ENCODE measurements at regions not wholly inside any gene's neighbourhood (a gene's known extent, or its start where the extent isn't known, plus 50 kb on each side); places are given as distances from the start of the nearest gene placed in this dataset.

GRCh38 chr5:154547551-154547950, 69.5 kb upstream of the HAND1 start:
- no peak for ATAC-seq
- 85 to 86% methylated on average over 1 of the region's 1 CpG for WGBS, 2 donors (ENCODE audit: low coverage in 1 of 2)

GRCh38 chr5:154546719-154547118, 68.7 kb upstream of the HAND1 start:
- Histone ChIP-seq H3K4me3 (no peak overlapping the region), H3K4me1 (no peaks in the 10 kb centered on the region), H3K27me3 (peaks cover 39% of the 10 kb centered on the region), H3K9me3 (no peaks in the 10 kb centered on the region), H3K27ac (no peak overlapping the region), H3K36me3 (no peaks in the 10 kb centered on the region)
- no peak for TF ChIP-seq EP300 (IDR thresholded peaks at IDR 0.05)
- no peak for TF ChIP-seq POLR2A (IDR thresholded peaks at IDR 0.05)
- TF ChIP-seq CTCF (IDR thresholded peaks at IDR 0.05): no peak
- TF ChIP-seq POLR2AphosphoS5 (IDR thresholded peaks at IDR 0.05): no peak
- 50 to 92% methylated on average over 2 to 4 of the region's 5 CpGs for WGBS, 2 donors (ENCODE audit: low coverage in 1 of 2)
- no peak for ATAC-seq

More at GRCh38 chr5:154547551-154547950, 69.5 kb upstream of the HAND1 start:
- Histone ChIP-seq H3K27me3 (peaks cover 30% of the 10 kb centered on the region), H3K4me3 (no peak overlapping the region), H3K27ac (no peak overlapping the region), H3K4me1 (no peaks in the 10 kb centered on the region), H3K36me3 (no peaks in the 10 kb centered on the region), H3K9me3 (no peaks in the 10 kb centered on the region)
- TF ChIP-seq POLR2A (IDR thresholded peaks at IDR 0.05) (no peak), POLR2AphosphoS5 (IDR thresholded peaks at IDR 0.05) (no peak), CTCF (IDR thresholded peaks at IDR 0.05) (no peak), EP300 (IDR thresholded peaks at IDR 0.05) (no peak)

- Histone ChIP-seq H3K27me3 (peaks cover 49% of the 10 kb centered on the region), H3K4me3 (no peak overlapping the region), H3K9me3 (no peaks in the 10 kb centered on the region), H3K27ac (no peak overlapping the region), H3K36me3 (no peaks in the 10 kb centered on the region), H3K4me1 (no peaks in the 10 kb centered on the region)
- no peak for TF ChIP-seq POLR2A (IDR thresholded peaks at IDR 0.05)
- no peak for TF ChIP-seq EP300 (IDR thresholded peaks at IDR 0.05)
- TF ChIP-seq CTCF (IDR thresholded peaks at IDR 0.05): no peak
- no peak for TF ChIP-seq POLR2AphosphoS5 (IDR thresholded peaks at IDR 0.05)
- 72 to 79% methylated on average over 3 of the region's 3 CpGs for WGBS, 2 donors (ENCODE audit: low coverage in 1 of 2)
- no peak for ATAC-seq
These were observed 66.6 kb upstream of the HAND1 start for GRCh38 chr5:154544646-154545045.

- TF ChIP-seq POLR2A (IDR thresholded peaks at IDR 0.05): no peak
- no peak for TF ChIP-seq CTCF (IDR thresholded peaks at IDR 0.05)
- no peak for TF ChIP-seq EP300 (IDR thresholded peaks at IDR 0.05)
- TF ChIP-seq POLR2AphosphoS5 (IDR thresholded peaks at IDR 0.05): no peak
- Histone ChIP-seq H3K4me3 (no peak overlapping the region), H3K4me1 (no peaks in the 10 kb centered on the region), H3K9me3 (no peaks in the 10 kb centered on the region), H3K27me3 (peaks cover 61% of the 10 kb centered on the region), H3K27ac (no peak overlapping the region), H3K36me3 (no peaks in the 10 kb centered on the region)
- 76 to 89% methylated on average over 3 to 5 of the region's 5 CpGs for WGBS, 2 donors (ENCODE audit: low coverage in 1 of 2)
- ATAC-seq: no peak
These were observed 65.4 kb upstream of the HAND1 start for GRCh38 chr5:154543380-154543779.

- H3K27me3 ChIP-seq: peaks cover 68% of the 10 kb centered on the region
- TF ChIP-seq POLR2AphosphoS5 (IDR thresholded peaks at IDR 0.05) (no peak), CTCF (IDR thresholded peaks at IDR 0.05) (no peak), EP300 (IDR thresholded peaks at IDR 0.05) (no peak), POLR2A (IDR thresholded peaks at IDR 0.05) (no peak)
- H3K4me3 ChIP-seq: no peak overlapping the region
- 37 to 75% methylated on average over 2 of the region's 5 CpGs for WGBS, 2 donors (ENCODE audit: low coverage in 1 of 2)
- H3K36me3 ChIP-seq: no peaks in the 10 kb centered on the region
- no peak overlapping the region for H3K27ac ChIP-seq
- no peak for ATAC-seq
- H3K4me1 ChIP-seq: no peaks in the 10 kb centered on the region
- H3K9me3 ChIP-seq: no peaks in the 10 kb centered on the region
These were observed 64.6 kb upstream of the HAND1 start for GRCh38 chr5:154542581-154542980.
